Right cardiac atrium (tissue), 5 donors: ENCODE measurements at regions not wholly inside any gene's neighbourhood (a gene's known extent, or its start where the extent isn't known, plus 50 kb on each side); places are given as distances from the start of the nearest gene placed in this dataset.
"Not testable (repeated sequence)": the region's sequence is repeated elsewhere in the genome, so short reads cannot be mapped to it uniquely, and the experiment has no call there.

Experiments used
- ATAC-seq, 2 donors: fragments of 200-7000 bp; cut with Tn5 transposase; one replicate each; pipeline versions ENCODE4 v1.8.0 to v1.9.1; 2020; ENCODE audit warnings: moderate library complexity in 2 of 2, mild to moderate bottlenecking in 1 of 2
- DNase-seq, 3 donors: peaks; one replicate each; pipeline ENCODE4 v3.0.0-alpha.2; 2020
- H3K27ac ChIP-seq: one replicate; pipeline ENCODE4 v1.5.1; 2013; ENCODE audit warnings: mild to moderate bottlenecking, low read length, control low read depth, moderate library complexity
- H3K27me3 ChIP-seq: one replicate; pipeline ENCODE4 v1.6.1; 2013; ENCODE audit not compliant: control insufficient read depth, insufficient read depth
- H3K4me1 ChIP-seq: one replicate; pipeline ENCODE4 v1.6.1; 2013; ENCODE audit warnings: low read length; ENCODE audit not compliant: control insufficient read depth, insufficient read depth
- H3K4me3 ChIP-seq: one replicate; pipeline ENCODE4 v1.5.1; 2013; ENCODE audit warnings: low read length, control low read depth
- H3K9me3 ChIP-seq: one replicate; pipeline ENCODE4 v1.6.1; 2013; ENCODE audit warnings: low read length; ENCODE audit not compliant: control insufficient read depth
- WGBS: extraction: QIAGEN DNeasy Blood & Tissue Kit; methylation state at CpG from one replicate; pipeline ENCODE4 v1.1.7; 2013; 5-methylcytosine and 5-hydroxymethylcytosine counted together
- intact Hi-C, 4 donors: fragments of 100-400 bp; cut with DNase I; formaldehyde crosslinking; loops; one replicate each; pipeline versions ENCODE4 v1.11.0 to v1.14.0; 2022 to 2023
- donor health status: healthy with polysubstance abuse.
- donor health status: DM: no; HTN: yes; CAD: no.
- donor health status: DM: no; HTN: no; CAD: no.
- donor health status: DM: no; HTN: yes; CAD: no; lungs with severe emphysema.
- donor health status: DM: yes; HTN: yes; CAD: no.

DNA sequence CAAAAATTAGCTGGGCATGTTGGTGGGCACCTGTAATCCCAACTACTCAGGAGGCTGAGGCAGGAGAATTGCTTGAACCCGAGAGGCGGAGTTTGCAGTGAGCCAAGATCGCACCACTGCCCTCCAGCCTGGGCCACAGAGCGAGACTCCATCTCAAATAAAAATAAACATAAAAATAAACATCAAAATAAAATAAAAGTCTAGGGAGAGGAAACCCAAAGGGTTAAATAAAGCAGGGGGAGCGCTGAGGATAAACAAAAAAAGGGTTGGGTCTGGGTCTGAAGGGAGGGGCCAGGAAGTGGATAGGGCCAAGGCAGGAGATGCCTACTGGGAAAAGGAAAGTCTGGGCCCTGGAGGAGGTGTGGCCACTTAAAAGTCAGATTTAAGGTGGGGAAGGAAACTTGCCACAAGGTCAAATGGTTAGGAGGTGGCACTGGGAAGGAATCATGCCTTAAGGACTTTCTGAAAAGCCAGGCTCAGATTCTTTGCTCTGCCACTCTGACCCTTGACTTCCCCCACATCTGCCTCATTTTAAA lies 150.0 kb downstream of the ADSS2 start:
- DNase-seq (no peak), ATAC-seq (peak in 1 of 2 donors; percentile 52)
- WGBS, result 90% methylated on average over 5 of the region's 5 CpGs
- H3K27me3 ChIP-seq, result no peaks in the 10 kb centered on the region
- no peaks in the 10 kb centered on the region for H3K9me3 ChIP-seq
- intact Hi-C loops, result no loop called here
- H3K27ac ChIP-seq, result no peak overlapping the region
- no peak overlapping the region for H3K4me3 ChIP-seq
- H3K4me1 ChIP-seq, result peaks cover 3% of the 10 kb centered on the region

DNA sequence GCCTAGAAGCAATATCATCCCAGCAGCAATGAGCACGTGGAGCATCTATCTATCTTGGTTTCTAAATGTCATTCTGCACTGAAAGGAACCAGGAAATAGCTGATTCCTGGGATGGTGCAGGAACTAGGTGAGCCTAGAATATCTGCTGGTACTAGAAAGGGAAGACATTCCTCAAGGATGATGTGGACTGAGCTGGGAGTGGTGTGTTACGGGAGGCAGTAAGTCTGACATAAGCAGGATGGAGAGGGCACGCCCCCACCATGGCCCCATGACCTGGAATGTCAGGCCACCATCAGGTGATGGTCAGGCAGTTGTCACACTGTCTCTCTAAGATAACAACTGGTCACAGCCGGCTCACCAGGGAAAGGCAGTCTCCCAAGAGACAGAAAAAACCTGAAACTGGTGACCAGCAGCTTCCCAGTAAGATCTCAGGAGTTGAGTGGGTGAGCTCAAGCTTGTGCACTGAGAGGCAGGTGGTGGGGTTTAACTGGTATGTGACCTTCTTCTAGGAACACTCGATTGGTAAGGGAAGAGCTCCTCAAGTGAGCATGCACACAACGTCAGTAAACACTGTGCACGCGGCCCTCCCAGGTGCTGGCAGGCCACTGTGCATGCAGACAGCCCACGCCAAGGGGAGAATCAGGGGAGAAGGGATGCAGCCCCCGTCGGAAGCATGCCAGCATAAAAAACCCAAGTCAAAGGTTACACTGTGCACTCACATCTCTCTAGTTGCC lies 148.7 kb downstream of the ADSS2 start:
- no peak overlapping the region for H3K27ac ChIP-seq
- ATAC-seq (peak in 1 of 2 donors; percentile 53), DNase-seq (no peak)
- H3K4me3 ChIP-seq, result no peak overlapping the region
- WGBS, result 57% methylated on average over 11 of the region's 11 CpGs
- intact Hi-C loops, result no loop called here
- H3K27me3 ChIP-seq, result no peaks in the 10 kb centered on the region
- H3K9me3 ChIP-seq, result no peaks in the 10 kb centered on the region
- peaks cover 3% of the 10 kb centered on the region for H3K4me1 ChIP-seq

DNA sequence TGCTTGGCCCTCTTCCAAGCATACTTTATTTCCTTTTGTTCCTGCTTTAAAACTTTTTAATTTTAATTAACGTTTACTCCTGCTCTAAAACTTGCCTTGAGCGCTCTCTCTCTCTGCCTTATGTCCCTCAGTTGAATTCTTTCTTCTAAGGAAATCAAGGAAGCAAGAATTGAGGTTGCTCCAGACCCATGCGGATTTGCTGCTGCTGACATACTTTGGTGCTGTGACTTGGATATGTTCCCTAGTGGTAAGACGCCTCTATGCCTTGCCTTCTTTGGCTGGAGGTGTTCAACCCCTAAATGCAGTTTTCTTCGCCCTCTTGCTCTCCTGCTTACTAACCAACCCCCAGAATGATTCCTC lies 148.1 kb downstream of the ADSS2 start:
- ATAC-seq (no peak), DNase-seq (no peak)
- Histone ChIP-seq H3K27me3 (no peaks in the 10 kb centered on the region), H3K4me3 (no peak overlapping the region), H3K9me3 (no peaks in the 10 kb centered on the region), H3K4me1 (peaks cover 3% of the 10 kb centered on the region), H3K27ac (no peak overlapping the region)
- 72% methylated on average over 5 of the region's 5 CpGs for WGBS
- intact Hi-C loops, result no loop called here

DNA sequence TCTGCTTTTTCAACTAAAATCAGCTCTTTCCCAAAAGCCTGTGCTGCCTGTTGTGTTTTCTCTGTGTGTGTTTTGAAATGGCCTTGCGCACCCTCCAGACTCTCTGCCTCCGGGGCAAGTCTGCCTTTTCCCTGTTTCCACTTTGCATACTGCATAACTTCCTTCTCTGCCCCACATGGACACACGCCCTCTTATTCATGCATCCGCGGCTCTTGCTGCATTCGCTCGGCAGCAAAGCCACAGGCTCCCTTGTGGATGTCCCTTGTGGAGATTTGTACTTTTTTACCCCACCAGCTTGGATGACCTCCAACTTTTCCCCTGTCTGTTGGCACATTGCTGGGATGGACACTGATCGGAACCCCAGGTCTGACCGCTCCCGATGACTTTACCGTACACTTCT lies 147.6 kb downstream of the ADSS2 start:
- Histone ChIP-seq H3K4me3 (no peak overlapping the region), H3K27me3 (no peaks in the 10 kb centered on the region), H3K4me1 (peaks cover 3% of the 10 kb centered on the region), H3K27ac (no peak overlapping the region), H3K9me3 (no peaks in the 10 kb centered on the region)
- DNase-seq (no peak), ATAC-seq (peak in 1 of 2 donors; percentile 54)
- 85% methylated on average over 11 of the region's 11 CpGs for WGBS
- intact Hi-C loops, result no loop called here

DNA sequence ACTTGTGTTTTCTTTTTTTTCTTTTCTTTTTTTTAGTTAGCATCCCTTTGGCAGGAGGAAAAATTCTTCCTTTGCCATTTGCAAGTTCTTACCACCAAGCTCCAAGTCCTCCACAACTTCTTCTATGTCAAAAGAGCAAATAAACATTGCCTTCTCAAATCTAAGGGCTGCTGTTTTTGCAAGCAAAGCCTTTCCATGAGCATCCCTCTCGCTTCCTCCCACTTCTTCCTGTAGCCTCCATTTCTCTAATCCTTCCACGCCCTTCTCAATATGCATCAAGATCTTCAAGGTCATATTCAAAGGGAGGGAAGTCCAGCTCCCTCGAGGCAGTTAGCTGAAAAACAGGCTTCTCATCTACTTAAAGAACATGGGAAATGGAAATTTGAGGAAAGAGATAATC lies 147.1 kb downstream of the ADSS2 start:
- H3K27ac ChIP-seq, result no peak overlapping the region
- peaks cover 3% of the 10 kb centered on the region for H3K4me1 ChIP-seq
- no peak overlapping the region for H3K4me3 ChIP-seq
- DNase-seq, result no peak
- peak in 1 of 2 donors; percentile 14 for ATAC-seq
- no peaks in the 10 kb centered on the region for H3K9me3 ChIP-seq
- whole genome bisulfite sequencing, result 66% methylated on average over 3 of the region's 3 CpGs
- H3K27me3 ChIP-seq, result no peaks in the 10 kb centered on the region
- intact Hi-C loops, result no loop called here

DNA sequence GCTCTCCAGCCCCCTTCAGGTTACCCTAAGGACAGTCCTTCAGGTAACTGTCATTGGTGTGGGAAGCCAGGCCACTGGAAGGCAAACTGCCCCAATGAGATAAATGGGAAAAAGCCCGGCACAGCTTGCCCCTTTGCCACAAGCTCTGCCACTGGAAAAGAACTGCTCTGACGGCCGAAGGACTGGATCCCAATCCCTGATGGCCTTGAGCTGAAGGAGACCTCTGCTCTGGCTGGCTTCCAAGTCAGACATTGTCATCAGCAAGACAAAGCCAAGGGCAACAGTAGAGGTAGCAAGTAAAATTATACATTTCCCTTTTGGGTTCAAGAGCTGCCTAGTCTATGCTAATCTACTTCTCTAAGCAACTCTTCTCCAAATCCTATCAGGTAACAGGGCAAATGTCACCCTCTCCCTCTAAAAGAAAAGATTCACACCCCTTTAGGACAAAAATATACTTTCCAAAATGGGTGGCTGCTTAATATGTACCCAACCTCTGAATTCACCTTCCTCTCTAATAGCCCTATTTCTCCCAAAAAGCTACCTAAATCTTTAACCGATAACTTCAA lies 145.8 kb downstream of the ADSS2 start:
- no peak overlapping the region for H3K4me3 ChIP-seq
- 87% methylated on average over 4 of the region's 4 CpGs for WGBS
- H3K4me1 ChIP-seq, result peaks cover 3% of the 10 kb centered on the region
- no peak overlapping the region for H3K27ac ChIP-seq
- intact Hi-C loops, result no loop called here
- no peaks in the 10 kb centered on the region for H3K27me3 ChIP-seq
- no peaks in the 10 kb centered on the region for H3K9me3 ChIP-seq
- ATAC-seq, result no peak
- no peak for DNase-seq

DNA sequence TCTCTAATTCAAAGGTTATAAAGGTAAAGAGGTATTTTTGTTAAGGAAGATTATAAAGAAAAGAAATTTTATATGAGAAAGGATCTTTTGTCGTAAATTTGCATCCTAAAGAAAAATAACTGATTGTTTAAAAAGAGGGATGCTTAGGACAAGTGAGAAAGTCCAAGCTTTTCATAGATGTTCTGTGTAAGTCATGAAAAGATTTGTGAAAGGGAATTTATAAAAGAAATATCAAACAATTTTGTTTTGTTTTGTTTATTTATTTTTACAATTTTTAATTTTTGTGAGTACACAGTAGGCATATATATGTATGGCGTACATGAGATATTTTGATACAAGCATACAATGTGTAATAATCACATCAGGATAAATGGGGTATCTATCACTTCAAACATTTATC lies 145.2 kb downstream of the ADSS2 start:
- DNase-seq, result no peak
- Histone ChIP-seq H3K4me3 (no peak overlapping the region), H3K27ac (no peak overlapping the region), H3K4me1 (peaks cover 3% of the 10 kb centered on the region), H3K27me3 (no peaks in the 10 kb centered on the region), H3K9me3 (no peaks in the 10 kb centered on the region)
- ATAC-seq, result no peak
- 95% methylated on average over 2 of the region's 2 CpGs for WGBS
- intact Hi-C loops, result no loop called here

DNA sequence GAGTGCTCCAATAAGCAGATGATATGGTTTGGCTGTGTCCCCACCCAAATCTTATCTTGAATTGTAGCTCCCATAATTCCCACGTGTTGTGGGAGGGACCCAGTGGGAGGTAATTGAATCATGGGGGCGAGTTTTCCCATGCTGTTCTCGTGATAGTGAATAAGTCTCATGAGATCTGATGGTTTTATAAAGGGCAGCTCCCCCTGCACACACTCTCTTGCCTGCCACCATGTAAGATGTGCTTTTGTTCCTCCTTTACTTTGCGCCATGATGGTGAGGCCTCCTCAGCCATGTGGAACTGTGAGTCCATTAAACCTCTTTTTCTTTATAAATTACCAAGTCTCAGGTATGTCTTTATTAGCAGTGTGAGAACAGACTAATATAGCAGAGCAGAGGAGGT lies 142.5 kb downstream of the ADSS2 start:
- H3K9me3 ChIP-seq, intact Hi-C loops, H3K27me3 ChIP-seq, H3K4me1 ChIP-seq, ATAC-seq, H3K27ac ChIP-seq, H3K4me3 ChIP-seq, DNase-seq: not testable (repeated sequence)
- WGBS, result 75% methylated on average over 4 of the region's 4 CpGs

DNA sequence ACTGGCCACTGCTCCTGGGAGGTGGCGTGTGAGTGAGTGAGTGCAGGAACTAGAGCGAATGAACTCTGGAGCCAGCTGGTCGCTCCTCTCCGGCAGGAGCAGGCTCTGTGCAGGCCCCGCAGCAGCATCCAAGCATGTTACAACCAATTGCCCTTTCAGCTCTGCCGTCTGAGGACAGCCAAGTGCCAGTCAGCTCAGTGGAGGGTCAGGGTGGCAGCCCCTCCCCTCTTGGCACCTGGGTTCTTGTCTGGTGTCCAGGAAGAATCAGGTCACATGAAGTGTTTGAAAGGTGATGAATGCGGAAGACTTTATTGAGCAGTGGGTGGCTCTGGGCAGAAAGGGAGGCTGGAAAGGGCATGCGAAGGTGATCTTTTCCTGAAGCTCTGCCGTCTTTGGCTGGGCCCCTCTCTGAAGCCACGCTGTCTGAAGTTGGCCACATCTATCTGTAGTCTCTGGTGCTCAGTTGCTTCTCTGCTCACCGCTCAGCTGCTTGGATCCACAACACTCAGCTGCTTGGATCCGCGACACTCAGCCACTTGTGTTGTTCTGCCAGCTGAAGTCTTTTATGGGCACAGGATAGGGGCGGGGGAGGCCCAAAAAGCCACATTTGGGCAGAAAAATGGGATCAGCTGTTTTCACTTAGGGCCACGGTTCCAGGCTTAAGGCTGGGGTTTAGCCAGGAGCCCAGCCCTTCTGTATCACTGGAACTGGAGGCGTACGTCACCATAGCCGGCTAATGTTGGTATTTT lies 139.8 kb downstream of the ADSS2 start:
- no peak overlapping the region for H3K4me3 ChIP-seq
- H3K4me1 ChIP-seq, result no peaks in the 10 kb centered on the region
- no peak for ATAC-seq
- intact Hi-C loops, result no loop called here
- 87% methylated on average over 18 of the region's 18 CpGs for WGBS
- H3K27ac ChIP-seq, result no peak overlapping the region
- DNase-seq, result no peak
- no peaks in the 10 kb centered on the region for H3K27me3 ChIP-seq
- no peaks in the 10 kb centered on the region for H3K9me3 ChIP-seq

DNA sequence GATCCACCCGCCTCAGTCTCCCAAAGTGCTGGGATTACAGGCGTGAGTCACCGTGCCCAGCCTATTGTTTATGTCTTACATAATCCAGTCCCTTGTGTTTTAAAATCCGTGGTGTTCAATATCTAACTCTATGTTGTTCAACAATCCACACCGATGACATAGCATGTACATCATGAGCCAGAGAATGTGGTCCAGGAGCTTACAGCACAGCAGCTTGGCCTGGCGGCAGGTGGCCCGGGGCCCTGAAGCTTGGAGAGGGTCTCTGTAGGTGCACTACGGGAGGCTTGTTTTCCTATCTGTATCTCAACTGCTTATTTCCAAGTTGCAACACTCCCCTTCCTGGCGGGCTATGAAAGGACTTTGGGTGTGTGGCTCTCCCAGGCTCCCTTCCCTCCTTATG lies 138.4 kb downstream of the ADSS2 start:
- ATAC-seq (no peak), DNase-seq (no peak)
- no peaks in the 10 kb centered on the region for H3K27me3 ChIP-seq
- H3K9me3 ChIP-seq, result no peaks in the 10 kb centered on the region
- intact Hi-C loops, result no loop called here
- no peaks in the 10 kb centered on the region for H3K4me1 ChIP-seq
- no peak overlapping the region for H3K27ac ChIP-seq
- no peak overlapping the region for H3K4me3 ChIP-seq
- WGBS, result 85% methylated on average over 9 of the region's 9 CpGs

DNA sequence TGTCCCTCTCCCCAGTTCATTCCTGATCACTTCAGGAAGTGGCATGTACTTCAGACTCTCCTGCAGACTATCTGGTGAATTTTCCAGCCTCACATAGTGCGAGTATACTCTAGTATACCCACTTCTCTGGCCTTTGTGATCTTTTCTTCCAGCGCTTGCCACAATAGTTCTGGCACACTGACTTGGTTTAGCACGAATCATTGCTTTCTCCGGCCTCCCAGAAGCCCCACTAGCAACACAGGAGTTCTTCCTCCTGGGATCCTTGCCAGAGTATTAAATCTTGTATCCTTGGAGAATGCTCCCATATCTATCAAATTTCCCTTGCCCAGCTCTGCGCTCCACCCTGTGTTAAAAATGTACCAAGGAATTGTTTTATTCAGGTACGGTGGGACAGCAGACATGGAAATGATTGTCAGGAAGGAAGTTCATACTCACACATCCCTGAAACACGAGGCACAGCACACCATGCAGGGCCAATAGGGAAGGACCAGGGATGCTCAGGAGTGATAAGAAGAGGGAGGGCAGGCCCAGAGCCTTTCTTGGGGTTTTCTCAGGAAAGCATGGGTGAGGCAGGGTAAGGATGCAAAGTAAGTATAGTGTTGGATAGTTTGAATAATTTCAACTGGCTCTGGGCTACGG lies 136.7 kb downstream of the ADSS2 start:
- intact Hi-C loops, result no loop called here
- Histone ChIP-seq H3K27ac (no peak overlapping the region), H3K27me3 (no peaks in the 10 kb centered on the region), H3K9me3 (no peaks in the 10 kb centered on the region), H3K4me1 (no peaks in the 10 kb centered on the region), H3K4me3 (no peak overlapping the region)
- peak in 1 of 2 donors; percentile 90 for ATAC-seq
- WGBS, result 51% methylated on average over 8 of the region's 8 CpGs
- no peak for DNase-seq
